T-cell (primary cell): ENCODE measurements at regions not wholly inside any gene's neighbourhood (a gene's known extent, or its start where the extent isn't known, plus 50 kb on each side); places are given as distances from the start of the nearest gene placed in this dataset.

Experiments
- ATAC-seq, 4 experiments: fragments of 200-7000 bp in 3 of 4; fragments of 150-1000 bp in 1 of 4; cut with Tn5 transposase; replicated peaks in 1 of 4; 1 replicate in 3 of 4; 2 replicates in 1 of 4; pipeline ENCODE4 v1.10.0; 2021; ENCODE audit warnings: moderate library complexity in 3 of 4, mild to moderate bottlenecking in 2 of 4, moderate number of reproducible peaks in 1 of 4
- CTCF ChIA-PET, 2 donors: fragments of 300-600 bp; sonication (Branson Sonifier 250); formaldehyde crosslinking; loops; one replicate each; lab custom pipeline; 2022; ENCODE audit warnings: antibody characterized with exemption in 2 of 2; lab: Charles Lee
- POLR2A ChIA-PET, 2 donors: fragments of 300-600 bp; sonication (Branson Sonifier 250); formaldehyde crosslinking; loops; one replicate each; lab custom pipeline; 2022; ENCODE audit warnings: antibody characterized with exemption in 2 of 2; lab: Charles Lee
- DNase-seq, 35 experiments: peaks; one replicate each; pipeline versions ENCODE4 v3.0.0 to v3.0.0-alpha.2; 2013 to 2023
- H3K27ac ChIP-seq: one replicate; pipeline ENCODE4 v1.5.1; 2013; ENCODE audit warnings: low read length
- H3K27me3 ChIP-seq, 2 experiments: replicated peaks in 1 of 2; 1 replicate in 1 of 2; 2 replicates in 1 of 2; pipeline versions ENCODE4 v1.6.1 to v1.7.0; 2013; ENCODE audit warnings: low read length in 1 of 2, mixed read lengths in 1 of 2; ENCODE audit not compliant: control insufficient read depth in 2 of 2, insufficient read depth in 2 of 2; ENCODE audit errors: extremely low read depth in 1 of 2
- H3K36me3 ChIP-seq, 2 donors: 1 replicate in 1 of 2; 2 replicates in 1 of 2; pipeline versions ENCODE4 v1.6.1 to v1.7.0; 2013; ENCODE audit warnings: low read length in 1 of 2; ENCODE audit not compliant: control insufficient read depth in 2 of 2, insufficient read depth in 1 of 2; ENCODE audit errors: extremely low read depth in 1 of 2
- H3K4me1 ChIP-seq, 2 experiments: 1 replicate in 1 of 2; 2 replicates in 1 of 2; pipeline versions ENCODE4 v1.6.1 to v1.7.0; 2013; ENCODE audit warnings: low read length in 2 of 2, mixed read lengths in 1 of 2; ENCODE audit not compliant: insufficient read depth in 2 of 2, control insufficient read depth in 1 of 2; ENCODE audit errors: extremely low read depth in 1 of 2
- H3K4me3 ChIP-seq, 2 donors: 1 replicate in 1 of 2; 2 replicates in 1 of 2; pipeline versions ENCODE4 v1.5.1 to v1.7.0; 2013; ENCODE audit warnings: mild to moderate bottlenecking in 2 of 2, low read length in 1 of 2, moderate library complexity in 1 of 2; ENCODE audit not compliant: control insufficient read depth in 1 of 2; ENCODE audit errors: extremely low read depth in 1 of 2
- H3K9me3 ChIP-seq: 2 replicates; pipeline ENCODE4 v1.7.0; 2013
- H3K27ac Mint-ChIP-seq, 2 donors: one replicate each; pipeline ENCODE4 v1.8.0; 2020 to 2021; ENCODE audit warnings: mild to moderate bottlenecking in 2 of 2, mixed read lengths in 2 of 2
- H3K27me3 Mint-ChIP-seq, 2 donors: one replicate each; pipeline ENCODE4 v1.8.0; 2021 to 2022; ENCODE audit warnings: mixed read lengths in 2 of 2
- H3K36me3 Mint-ChIP-seq: one replicate; pipeline ENCODE4 v1.8.0; 2021; ENCODE audit warnings: mixed read lengths
- H3K4me1 Mint-ChIP-seq, 3 donors: one replicate each; pipeline ENCODE4 v1.8.0; 2020 to 2022; ENCODE audit warnings: mixed read lengths in 3 of 3, mild to moderate bottlenecking in 1 of 3
- H3K4me3 Mint-ChIP-seq, 3 donors: one replicate each; pipeline ENCODE4 v1.8.0; 2020 to 2022; ENCODE audit warnings: mild to moderate bottlenecking in 3 of 3, mixed read lengths in 3 of 3, moderate library complexity in 3 of 3
- H3K9me3 Mint-ChIP-seq, 3 donors: one replicate each; pipeline ENCODE4 v1.8.0; 2020 to 2022; ENCODE audit warnings: mixed read lengths in 3 of 3
- WGBS: methylation state at CpG from one replicate; pipeline ENCODE4 v1.1.5; 2013; ENCODE audit warnings: missing lambda C conversion rate; ENCODE audit not compliant: insufficient coverage; 5-methylcytosine and 5-hydroxymethylcytosine counted together

- Mint-ChIP-seq H3K27me3 (no peaks in the 10 kb centered on the region), H3K4me1 (no peaks in the 10 kb centered on the region), H3K36me3 (no peaks in the 10 kb centered on the region), H3K4me3 (no peak overlapping the region), H3K9me3 (peaks cover 2 to 16% (median 9%) of the 10 kb centered on the region in 3 donors), H3K27ac (no peak overlapping the region)
- Histone ChIP-seq H3K36me3 (no peaks in the 10 kb centered on the region), H3K27me3 (no peaks in the 10 kb centered on the region), H3K4me3 (no peak overlapping the region), H3K9me3 (no peaks in the 10 kb centered on the region), H3K4me1 (no peaks in the 10 kb centered on the region), H3K27ac (no peak overlapping the region)
- no peak for ATAC-seq
- ChIA-PET CTCF (no interaction called here), POLR2A (no interaction called here)
- no peak for DNase-seq
- no CpG with 5 or more reads among the region's 2 CpGs for WGBS
Observed at GRCh38 chr12:78448692-78449091, 415.9 kb upstream of the SYT1 start.

- Histone ChIP-seq H3K4me1 (no peaks in the 10 kb centered on the region), H3K36me3 (no peaks in the 10 kb centered on the region), H3K9me3 (no peaks in the 10 kb centered on the region), H3K4me3 (no peak overlapping the region), H3K27me3 (no peaks in the 10 kb centered on the region), H3K27ac (no peak overlapping the region)
- H3K36me3 Mint-ChIP-seq: no peaks in the 10 kb centered on the region
- peaks cover 11 to 26% (median 22%) of the 10 kb centered on the region in 3 donors for H3K9me3 Mint-ChIP-seq
- DNase-seq: no peak
- ChIA-PET POLR2A (no interaction called here), CTCF (no interaction called here)
- no peak overlapping the region for H3K27ac Mint-ChIP-seq
- WGBS: no CpG with 5 or more reads among the region's 1 CpG
- no peaks in the 10 kb centered on the region for H3K27me3 Mint-ChIP-seq
- no peak for ATAC-seq
- no peaks in the 10 kb centered on the region for H3K4me1 Mint-ChIP-seq
- H3K4me3 Mint-ChIP-seq: no peak overlapping the region
Observed at GRCh38 chr12:78455991-78456390, 408.6 kb upstream of the SYT1 start.

DNA sequence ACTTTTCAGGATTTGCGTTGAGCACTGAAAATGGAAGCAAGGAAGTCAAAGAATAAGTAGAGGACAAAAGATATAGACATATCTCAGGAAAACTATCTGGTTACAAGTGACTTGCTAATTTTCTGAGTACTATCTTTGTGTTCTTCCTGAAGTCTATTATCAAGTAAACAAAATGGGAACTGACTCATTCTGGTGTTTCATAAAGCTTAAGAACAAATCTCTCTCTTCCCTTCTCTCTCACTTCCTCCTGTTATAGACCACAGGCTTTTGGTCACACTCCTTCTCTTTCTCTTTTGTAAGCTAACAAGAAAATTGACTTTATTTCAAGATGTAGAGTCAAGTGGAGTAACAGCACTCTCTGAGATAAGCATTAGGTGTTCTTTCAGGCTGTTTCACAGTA, 406.6 kb upstream of the SYT1 start:
- Histone ChIP-seq H3K4me3 (no peak overlapping the region), H3K27me3 (no peaks in the 10 kb centered on the region), H3K36me3 (no peaks in the 10 kb centered on the region), H3K27ac (no peak overlapping the region), H3K9me3 (no peaks in the 10 kb centered on the region), H3K4me1 (no peaks in the 10 kb centered on the region)
- no CpG with 5 or more reads among the region's 1 CpG for WGBS
- DNase-seq (no peak), ATAC-seq (no peak)
- POLR2A ChIA-PET: no interaction called here
- H3K27ac Mint-ChIP-seq: no peak overlapping the region
- peaks cover 14 to 27% (median 22%) of the 10 kb centered on the region in 3 donors for H3K9me3 Mint-ChIP-seq
- no peak overlapping the region for H3K4me3 Mint-ChIP-seq
- H3K36me3 Mint-ChIP-seq: no peaks in the 10 kb centered on the region
- H3K4me1 Mint-ChIP-seq: no peaks in the 10 kb centered on the region
- no peaks in the 10 kb centered on the region for H3K27me3 Mint-ChIP-seq
- CTCF ChIA-PET: no interaction called here

- Mint-ChIP-seq H3K4me3 (no peak overlapping the region), H3K4me1 (no peaks in the 10 kb centered on the region), H3K27me3 (no peaks in the 10 kb centered on the region), H3K27ac (no peak overlapping the region), H3K9me3 (peaks cover 8 to 14% (median 12%) of the 10 kb centered on the region in 3 donors), H3K36me3 (no peaks in the 10 kb centered on the region)
- H3K27ac ChIP-seq: no peak overlapping the region
- WGBS: 97% methylated on average over 3 of the region's 3 CpGs
- no peaks in the 10 kb centered on the region for H3K36me3 ChIP-seq
- ATAC-seq: no peak
- H3K27me3 ChIP-seq: no peaks in the 10 kb centered on the region
- no peak for DNase-seq
- ChIA-PET POLR2A (no interaction called here), CTCF (no interaction called here)
- H3K9me3 ChIP-seq: no peaks in the 10 kb centered on the region
- no peaks in the 10 kb centered on the region for H3K4me1 ChIP-seq
- no peak overlapping the region for H3K4me3 ChIP-seq
Observed at GRCh38 chr12:78470354-78471195, 394.0 kb upstream of the SYT1 start.

DNA sequence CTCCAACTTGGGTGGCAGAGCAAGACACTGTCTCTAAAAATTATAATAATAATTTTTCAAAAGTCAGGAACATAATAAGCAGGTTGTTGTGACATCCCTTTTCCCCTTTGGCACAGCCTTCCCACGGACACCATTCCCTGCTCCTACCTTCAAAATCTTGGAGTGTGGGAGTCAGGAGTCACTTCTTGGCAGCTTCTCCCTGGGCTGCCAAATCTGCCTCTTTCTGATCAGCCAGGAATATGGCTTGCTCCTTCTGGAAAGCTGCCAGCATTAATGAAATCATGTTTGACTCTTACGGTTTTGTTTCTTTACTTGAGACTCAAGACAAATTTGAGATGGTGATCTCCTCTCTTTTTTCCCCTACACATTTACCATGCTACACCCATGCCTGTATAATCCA, 391.4 kb upstream of the SYT1 start:
- H3K27me3 ChIP-seq: no peaks in the 10 kb centered on the region
- no peaks in the 10 kb centered on the region for H3K4me1 ChIP-seq
- no peak for ATAC-seq
- ChIA-PET CTCF (no interaction called here), POLR2A (no interaction called here)
- DNase-seq: no peak
- Mint-ChIP-seq H3K27ac (no peak overlapping the region), H3K36me3 (no peaks in the 10 kb centered on the region), H3K4me1 (no peaks in the 10 kb centered on the region), H3K4me3 (no peak overlapping the region), H3K27me3 (no peaks in the 10 kb centered on the region), H3K9me3 (peaks cover 4 to 12% (median 8%) of the 10 kb centered on the region in 3 donors)
- no peak overlapping the region for H3K4me3 ChIP-seq
- H3K27ac ChIP-seq: no peak overlapping the region
- H3K9me3 ChIP-seq: no peaks in the 10 kb centered on the region
- H3K36me3 ChIP-seq: no peaks in the 10 kb centered on the region
- 80% methylated on average over 1 of the region's 2 CpGs for WGBS

DNA sequence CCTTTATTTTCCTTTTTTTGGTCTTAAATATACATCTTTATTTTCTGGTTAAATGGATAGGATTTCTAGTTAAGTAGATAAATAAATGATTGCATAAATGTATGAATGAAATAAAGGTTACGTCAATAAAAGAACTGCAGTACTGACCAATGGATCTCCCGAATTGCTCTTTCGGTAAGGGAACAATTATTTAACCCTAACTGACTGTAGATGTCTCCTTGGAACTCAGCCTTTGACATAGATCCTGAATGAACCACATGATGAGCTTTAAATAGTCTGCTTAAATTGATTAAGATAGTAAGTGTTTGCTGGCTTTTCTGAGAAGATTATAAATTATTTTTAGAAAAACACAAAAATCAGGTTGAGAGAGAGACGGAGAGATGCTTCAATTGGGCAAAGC, 391.0 kb upstream of the SYT1 start:
- H3K4me1 Mint-ChIP-seq: no peaks in the 10 kb centered on the region
- no peak overlapping the region for H3K4me3 Mint-ChIP-seq
- ChIA-PET CTCF (no interaction called here), POLR2A (no interaction called here)
- no peaks in the 10 kb centered on the region for H3K4me1 ChIP-seq
- no peaks in the 10 kb centered on the region for H3K36me3 Mint-ChIP-seq
- ATAC-seq (no peak), DNase-seq (no peak)
- H3K27me3 Mint-ChIP-seq: no peaks in the 10 kb centered on the region
- no peak overlapping the region for H3K27ac Mint-ChIP-seq
- 100% methylated on average over 1 of the region's 4 CpGs for WGBS
- H3K9me3 ChIP-seq: no peaks in the 10 kb centered on the region
- H3K27me3 ChIP-seq: no peaks in the 10 kb centered on the region
- no peaks in the 10 kb centered on the region for H3K36me3 ChIP-seq
- no peak overlapping the region for H3K27ac ChIP-seq
- no peak overlapping the region for H3K4me3 ChIP-seq
- H3K9me3 Mint-ChIP-seq: peaks cover under 1 to 17% (median 12%) of the 10 kb centered on the region in 3 donors
